Fibroblast of skin of scalp (primary cell): ENCODE measurements at regions not wholly inside any gene's neighbourhood (a gene's known extent, or its start where the extent isn't known, plus 50 kb on each side); places are given as distances from the start of the nearest gene placed in this dataset.
"Not testable (repeated sequence)": the region's sequence is repeated elsewhere in the genome, so short reads cannot be mapped to it uniquely, and the experiment has no call there.

ENCODE experiments used
- DNase-seq: peaks from one replicate; pipeline ENCODE4 v3.0.0-alpha.2; 2013

DNA sequence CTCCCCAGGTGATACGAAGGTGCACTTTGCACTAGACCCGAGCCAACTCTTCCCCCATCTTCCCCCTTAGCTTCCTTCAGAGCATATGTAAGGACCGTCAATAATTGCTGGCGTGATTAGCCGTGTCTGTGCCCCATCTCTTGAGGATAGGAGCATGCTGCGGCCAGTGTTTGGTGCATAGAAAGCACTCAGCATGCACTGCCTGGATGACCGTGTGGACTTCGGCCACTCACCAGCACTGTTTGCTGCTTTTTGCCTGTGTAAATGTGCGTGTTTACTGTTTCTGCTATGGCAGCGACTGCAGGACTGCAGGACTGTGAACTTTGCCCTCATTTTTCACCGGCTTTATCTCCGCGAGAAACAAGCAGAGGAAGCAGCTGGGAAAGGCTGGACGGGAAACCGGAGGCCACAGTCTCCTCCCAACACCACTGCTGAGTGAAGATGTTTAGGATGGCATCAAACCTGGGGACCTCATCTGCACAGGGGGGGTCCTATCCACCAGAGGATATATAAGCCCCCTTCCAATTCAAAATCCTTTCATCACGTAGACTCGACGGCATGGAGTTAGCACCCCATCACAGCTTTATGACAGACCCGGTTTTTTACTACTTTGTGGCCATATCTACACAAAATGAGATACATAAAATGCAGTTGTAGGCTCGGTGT is 150.6 kb upstream of the AFDN start:
- DNase-seq: no peak

DNA sequence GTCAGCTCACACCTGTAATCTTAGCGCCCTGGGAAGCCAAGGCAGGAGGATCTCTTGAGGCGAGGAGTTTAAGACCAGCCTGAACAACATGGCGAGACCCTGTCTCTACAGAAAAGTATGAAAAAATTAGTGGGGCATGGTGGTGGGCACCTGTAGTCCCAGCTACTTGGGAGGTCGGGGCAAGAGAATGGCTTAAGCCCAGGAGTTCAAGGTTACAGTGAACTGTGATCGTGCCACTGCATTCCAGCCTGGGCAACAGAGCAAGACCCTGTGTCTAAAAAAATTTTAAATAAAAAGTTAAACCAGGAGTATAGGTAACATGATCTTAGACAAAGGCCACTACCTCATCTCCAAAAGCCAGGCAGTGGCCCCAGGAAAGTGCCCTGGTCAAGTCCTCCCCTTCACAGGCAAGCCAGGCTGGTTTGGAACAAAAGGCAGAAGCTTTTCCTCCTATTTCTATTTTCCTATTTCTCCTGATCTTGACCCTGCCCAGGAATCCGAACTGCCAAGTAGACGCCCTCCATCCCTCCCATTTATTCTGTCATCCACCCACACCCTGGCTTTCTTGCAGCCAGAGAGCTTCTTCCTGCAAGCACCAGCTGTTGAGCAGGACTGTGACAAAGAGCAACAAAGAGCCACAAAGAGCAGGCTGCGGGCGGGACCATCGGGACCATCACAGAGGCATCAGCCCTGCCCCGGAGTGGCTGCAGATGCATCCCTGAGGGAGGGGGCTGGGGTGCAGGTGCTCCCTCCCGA is 149.9 kb upstream of the AFDN start:
- DNase-seq: no peak

DNA sequence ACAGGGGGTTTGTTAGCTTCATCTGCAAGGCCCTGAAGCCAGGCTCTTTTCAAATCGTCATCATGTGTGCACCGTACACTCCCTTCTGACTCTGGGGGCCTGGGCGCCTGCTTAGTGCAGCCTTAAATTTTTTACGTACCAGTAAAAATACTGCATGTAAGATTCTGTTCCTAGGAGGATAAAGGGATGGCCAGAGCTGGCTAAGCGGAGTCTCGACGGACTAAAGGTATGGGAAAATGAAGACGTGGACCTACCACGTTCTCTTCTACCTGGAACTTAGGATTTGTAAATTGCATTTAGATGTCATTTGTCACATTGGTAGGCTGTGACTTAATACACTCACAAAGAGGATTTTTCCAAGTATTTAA is 149.3 kb upstream of the AFDN start:
- DNase-seq: no peak

DNA sequence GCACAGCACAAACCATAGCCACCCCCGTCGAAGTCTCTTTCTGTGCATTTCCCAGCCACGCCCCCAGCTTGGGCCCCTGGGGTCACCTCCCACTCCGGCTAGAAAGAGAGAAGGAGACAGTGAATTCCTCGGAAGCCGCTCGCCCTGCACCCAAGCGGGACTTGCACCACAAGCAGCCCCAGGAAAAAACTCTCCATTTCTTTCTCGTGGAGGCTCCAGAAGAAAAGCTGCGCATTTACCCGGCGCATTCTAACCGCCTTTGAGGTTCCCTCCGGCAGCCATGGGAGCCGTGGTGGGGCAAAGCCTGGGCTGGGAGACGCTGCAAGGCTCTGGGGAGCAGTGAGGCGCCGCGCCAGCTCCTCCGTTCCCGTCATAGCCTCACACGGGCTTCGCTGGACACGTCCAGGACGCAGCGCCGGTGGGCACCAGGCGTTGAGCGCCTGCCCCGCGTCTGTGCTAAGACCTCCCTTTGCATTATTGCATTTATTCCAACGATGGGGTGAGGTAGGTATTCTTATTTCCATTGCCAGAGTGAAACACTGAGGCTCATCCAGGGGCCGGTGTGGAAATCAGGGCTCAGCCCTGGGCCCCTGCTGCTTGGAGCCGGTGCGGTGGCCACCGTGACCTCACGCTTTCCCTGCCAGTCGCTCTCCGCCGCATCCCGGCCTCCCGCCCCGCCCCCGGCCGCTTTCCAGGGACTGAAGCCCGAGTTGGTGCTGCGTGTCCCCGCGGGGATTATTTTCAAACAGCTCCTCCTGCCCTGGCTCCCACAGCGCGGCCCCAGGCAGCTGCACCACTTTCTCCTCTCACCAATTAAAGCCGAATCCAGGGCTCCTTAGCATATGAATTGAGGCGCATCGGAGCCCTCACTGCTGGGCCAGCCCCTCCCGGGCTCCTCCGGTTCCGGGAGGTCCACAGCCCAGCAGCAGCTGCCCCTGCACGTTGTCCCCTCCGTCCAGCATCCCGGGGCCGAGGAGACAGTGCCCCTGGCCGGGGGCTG is 148.3 kb upstream of the AFDN start:
- DNase-seq: no peak

DNA sequence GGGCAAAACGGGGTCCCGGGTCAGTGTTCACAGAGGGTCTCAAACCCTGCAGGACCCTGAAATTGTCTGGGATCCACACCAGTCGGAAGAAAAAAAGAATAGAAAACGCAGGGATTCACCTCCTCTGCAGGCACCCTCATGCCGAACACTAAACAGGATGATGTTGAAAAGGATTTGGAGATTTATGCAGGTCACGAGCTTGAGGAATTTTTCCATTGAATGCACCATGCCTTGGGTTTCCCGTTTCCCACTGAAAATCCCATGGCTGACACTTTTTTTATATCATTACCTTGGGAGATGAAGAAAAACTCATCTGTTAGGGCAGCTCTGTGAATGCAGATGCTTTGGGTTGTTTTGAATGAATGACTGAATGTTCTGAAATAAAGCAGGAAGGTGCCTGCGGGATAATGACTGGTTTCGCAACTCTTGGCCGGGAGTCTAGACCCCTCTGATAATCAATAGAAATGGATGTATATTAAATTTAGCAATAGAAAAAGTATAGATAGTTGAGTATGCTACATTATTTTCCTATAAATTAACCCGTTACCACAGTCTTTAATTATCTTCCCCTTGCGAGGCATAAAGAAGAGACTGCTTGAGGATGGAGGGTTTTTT is 147.5 kb upstream of the AFDN start:
- DNase-seq: no peak

DNA sequence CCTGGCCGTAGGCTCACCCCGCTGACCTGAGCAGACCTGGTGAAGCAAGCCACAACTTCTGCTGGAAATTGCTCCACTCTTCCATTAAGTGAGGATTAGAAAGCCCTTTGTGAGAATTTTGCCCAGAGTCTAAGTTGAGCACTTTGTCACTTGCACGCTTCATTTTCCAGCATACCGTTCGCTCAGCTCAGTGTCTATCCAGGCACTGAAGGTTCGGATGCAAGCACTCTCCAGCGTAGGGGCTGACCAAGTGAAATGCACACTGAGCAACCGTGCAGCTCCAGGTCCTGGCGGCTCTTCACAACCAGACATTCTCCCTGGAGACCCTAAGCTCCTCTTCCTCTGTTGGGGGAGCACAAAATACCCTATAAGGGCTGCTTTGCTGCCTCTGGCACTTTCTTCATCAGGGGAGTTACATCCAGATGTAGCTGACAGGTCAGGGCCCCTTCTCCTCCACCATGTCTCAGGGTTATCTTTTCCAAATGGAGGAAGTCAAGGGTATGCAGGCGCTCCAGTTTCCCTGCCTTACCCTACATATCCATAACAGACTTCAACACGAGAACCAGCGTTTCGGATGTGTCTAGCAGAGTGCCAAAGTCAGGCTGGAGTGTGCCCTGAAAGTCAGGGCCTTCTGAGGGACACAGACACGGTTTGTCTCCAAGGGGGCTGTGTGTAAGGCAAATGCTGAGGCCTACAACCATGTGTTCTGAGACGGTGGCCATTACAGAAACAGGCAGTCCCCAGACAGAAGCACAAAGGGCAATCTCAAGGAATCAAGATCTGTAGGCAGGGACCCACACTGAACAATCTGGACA is 146.7 kb upstream of the AFDN start:
- DNase-seq: no peak

DNA sequence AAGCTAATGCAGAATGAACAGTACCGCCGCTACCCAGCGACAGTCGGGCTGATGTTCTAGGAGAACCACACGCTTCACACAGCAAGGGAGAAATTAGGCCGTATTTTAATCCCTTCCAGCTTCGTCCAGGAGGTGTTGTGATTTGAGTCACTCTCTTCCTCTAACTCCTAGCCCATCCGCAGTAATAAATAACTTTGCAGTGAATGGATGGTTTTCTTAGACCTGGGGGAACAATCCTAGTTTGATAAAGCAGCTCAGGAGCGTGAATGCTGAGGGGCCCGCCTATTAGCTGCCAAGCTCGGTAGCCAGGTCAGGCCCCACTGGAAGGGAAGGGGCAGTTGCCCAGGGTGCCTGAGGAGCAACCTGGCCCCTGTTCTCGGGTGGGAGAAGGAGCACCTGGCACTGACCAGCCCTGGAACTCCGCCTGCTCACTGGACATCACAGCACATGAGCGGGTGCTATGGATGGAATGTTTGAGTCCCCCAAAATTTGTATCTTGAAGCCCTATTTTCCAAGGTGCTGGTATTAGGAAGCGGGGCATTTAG is 146.0 kb upstream of the AFDN start:
- no peak for DNase-seq

DNA sequence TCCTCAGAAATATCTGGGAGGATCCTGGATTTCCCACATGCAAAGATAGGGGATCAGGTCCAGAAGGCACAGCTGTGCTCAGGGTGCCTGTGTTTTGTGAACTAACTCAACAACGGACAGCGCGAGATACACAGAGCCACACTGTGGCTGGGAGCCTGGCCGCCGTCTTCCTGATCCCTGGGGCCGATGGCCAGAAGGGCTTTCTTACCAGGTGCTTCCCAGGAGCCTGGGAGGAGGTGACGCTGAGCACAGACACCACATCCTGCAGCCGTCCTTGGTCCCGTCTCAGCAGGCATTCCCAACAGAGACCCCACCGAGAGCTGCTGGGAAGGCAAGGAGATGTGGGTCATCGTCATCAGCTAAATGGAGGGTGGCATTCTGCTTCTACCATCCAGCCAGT is 144.6 kb upstream of the AFDN start:
- DNase-seq: no peak

DNA sequence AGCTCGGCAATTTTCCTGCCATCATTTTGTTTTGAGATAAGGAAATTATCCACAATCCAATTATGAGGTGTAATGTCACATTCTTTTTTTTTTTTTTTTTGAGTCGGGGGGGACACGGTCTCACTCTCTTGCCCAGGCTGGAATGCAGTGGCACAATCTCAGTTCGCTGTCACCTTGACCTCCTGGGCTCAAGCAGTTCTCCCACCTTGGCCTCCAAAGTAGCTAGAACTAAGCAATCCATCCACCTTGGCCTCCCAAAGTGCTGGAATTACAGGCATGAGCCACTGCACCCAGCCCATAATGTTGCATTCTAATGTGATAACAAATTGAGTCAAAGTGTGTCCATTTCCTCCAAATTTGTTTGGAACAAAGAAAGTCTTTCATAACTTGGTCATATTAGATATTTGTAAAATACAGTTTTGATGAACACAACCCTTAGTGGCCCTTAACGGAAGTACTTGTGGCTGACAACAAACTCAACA is 144.1 kb upstream of the AFDN start:
- DNase-seq: no peak

DNA sequence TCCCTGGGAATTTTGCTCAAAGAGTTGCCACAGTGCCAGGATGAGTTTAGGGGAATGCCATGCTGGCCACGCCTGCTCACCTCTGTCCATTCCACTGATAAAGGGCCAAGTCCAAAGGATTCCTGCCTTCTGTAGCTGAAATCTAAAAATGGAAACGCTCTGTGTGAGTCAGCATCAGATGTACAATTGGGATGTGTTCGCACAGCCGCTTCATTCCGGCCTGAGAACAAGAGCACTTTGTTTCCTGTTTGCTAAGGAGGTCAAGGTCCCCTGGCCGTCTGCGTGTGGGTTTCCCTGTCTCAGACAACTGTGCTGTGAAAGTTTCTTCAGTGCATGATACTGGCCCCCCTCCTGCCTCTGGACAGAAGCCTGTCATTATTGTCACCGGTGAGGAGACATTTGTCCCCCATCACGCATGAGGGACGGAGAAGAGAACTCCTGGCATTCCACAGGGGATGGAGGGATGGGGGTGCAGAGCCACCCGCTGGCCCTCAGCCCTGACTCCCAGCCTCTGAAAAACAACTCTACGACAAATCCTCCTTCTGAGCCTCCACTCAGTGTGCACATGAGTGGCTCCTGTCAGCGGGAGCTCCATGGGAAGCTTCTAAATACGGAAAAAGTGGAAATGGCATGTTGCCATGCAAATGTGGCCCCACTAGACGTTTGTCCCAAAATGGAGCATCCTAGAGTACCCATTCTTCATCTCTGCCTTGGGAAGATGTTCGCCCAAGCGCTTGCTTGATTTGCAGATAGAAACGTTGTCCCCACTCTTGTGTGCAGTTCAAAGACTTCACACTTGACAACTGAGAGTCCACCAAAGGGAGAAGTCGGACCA is 143.5 kb upstream of the AFDN start:
- peak; percentile 15 for DNase-seq

DNA sequence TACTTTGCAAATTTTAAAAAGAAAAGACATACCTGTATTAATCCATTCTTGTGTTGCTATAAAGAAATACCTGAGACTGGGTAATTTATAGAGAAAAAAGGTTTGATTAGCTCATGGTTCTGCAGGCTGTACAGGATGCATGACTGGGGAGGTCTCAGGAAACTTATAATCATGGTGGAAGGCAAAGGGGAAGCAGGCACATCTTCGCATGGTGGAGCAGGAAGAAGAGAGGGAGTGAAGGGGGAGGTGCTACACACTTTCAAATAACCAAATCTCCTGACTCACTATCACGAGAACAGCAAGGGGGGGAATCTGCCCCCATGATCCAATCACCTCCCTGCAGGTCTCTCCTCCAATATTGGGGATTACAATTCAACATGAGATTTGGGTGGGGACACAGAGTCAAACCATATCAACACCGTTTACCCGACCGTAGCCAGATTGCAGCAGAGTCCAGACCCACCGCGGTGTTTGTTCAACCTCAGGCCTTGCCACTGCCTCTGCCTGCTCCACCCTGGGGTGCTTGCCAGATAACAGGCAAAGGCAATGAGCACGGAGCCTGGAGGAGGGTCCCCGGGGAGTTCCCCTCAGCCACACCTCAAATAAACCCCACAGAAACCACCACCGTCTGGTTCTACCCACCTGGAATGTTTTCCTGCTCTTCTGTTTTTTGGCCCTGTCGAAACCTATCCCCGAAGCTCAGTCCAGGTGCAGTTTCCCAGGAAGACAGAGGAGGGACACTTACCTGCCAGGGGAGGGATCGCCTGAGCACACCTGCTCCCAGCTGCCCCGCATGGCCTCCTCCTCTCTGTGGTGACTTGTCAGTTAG is 142.2 kb upstream of the AFDN start:
- DNase-seq: no peak

DNA sequence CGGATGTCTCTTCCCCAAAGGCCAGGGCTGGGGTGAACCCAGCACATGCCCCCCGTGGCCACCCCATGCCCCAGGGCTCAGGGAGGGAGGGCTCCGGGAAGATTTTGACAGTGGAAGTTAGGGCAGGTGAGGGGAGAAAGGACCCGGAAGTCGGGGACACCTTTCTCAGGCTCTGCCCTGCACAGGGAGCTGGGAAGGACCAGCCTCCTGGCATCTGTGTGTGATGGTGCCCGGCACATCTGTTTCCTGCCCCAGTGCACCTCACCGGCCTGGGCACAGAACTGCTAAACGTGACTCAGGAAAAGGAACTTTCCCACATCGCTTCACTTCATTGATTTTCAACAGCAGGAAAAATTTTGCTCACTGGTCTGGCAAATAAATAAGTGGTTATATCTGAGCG is 141.1 kb upstream of the AFDN start:
- no peak for DNase-seq

DNA sequence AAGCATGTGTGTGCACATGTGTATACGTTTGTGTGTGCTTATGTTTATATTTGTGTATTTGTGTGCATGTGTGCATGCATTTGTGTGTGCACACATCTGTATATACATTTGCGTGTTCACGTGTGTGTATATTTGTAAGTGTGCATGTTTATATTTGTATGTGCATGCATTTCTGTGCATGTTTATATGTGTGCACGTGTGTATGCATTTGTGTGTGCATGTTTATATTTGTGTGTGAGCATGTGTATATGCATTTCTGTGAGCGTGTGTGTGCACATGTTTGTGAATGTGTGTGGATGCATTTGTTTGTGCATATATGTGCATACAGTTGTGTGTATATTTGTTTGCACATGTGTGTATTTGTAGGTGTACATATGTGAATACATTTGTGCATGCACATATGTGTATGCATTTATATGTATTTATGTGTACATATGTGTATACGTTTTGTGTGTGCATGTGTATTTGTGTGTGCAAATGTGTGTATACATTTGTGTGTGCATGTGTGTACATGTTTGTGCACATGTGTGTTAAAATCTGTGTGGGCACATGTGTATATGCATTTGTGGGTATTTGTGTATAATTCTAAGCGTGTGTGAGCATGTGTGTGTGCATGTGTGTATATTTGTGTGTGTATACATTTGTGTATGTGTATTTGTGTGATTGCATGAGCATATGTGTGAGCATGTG is 140.4 kb upstream of the AFDN start:
- no peak for DNase-seq

DNA sequence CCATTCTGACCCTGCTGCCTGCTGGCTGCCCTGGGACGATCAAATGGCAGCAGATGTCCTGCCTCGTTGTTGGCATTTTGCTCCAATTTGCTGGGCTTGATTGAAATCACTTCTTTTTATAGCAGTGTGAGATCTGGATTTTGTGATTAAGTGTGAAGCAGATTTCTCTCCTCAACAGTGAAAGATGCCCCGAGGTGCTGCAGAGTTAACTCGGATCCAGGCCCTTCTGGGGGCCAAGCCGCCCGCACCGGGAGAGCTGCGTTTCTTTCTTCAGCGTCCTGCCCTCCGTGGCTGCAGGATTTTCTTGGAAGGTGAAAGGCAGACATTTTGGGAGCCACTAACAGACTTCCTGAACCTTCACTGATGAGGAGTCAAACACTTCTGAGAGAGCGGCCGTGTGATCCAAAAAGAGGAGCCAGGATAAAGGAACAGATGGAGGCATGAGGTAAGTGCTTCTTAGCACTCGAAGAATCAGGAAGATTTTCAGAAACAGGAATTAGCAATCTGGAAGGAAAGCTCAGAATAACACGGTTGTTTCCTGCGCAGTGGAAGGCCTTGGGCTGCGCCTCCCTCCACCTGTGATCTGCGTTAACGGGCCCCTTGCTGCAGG is 139.5 kb upstream of the AFDN start:
- DNase-seq: no peak

DNA sequence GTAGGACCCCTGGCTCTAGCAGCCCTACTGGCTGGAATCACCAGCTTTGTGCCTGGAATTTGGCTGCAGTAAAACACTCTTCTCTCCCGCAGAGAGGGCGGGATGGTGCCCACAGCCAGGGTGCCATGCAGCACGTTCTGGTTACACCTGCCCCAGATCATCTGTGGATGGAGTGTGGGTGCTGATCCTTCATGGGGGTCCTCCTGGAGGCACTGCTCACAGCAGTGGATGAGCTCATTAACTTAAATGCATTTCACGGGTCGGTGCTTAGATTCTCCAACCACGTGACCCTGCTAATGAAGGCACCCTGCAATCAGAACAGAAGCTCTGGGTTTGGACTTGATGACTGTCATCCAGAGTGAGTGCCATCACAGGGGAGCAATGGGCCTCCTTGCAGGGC is 138.6 kb upstream of the AFDN start:
- DNase-seq: no peak

DNA sequence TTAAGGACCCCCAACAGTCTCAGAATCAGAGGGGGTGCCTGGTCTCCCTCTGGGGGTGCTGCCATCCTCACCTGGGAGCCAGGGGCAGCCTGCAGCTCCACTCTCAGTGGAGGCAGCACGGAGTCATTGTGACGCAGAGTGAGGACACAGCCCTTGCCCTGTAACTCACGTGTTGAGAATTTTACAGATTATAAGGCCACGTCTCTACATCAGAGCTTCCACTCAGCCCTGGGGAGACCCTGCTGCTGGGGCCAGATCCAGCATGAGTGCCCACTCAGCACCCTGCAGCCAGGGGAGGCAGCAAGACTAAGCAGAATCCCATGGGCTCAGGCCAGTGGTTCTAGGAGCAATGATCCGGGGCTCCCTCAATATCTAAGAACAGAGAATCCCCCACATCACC is 137.4 kb upstream of the AFDN start:
- DNase-seq: no peak

DNA sequence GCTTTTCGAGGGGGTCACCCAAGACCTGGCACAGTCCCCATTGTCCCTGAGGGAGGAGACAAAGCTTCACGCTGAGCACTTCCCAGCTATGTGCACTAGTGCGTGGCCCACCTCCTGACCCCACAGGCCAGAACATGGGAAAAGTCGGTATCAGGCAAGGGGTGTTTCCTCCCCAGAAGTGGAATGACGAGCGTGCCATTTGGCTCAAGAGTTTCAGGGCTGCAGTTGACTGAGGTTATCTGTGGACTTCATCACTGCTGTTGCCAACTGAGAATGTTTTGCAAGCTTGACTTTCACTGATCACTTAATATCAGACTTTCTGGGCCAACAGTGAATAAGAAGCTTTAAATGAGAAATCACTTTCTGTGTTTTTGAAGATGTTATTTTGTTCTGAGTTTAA is 137.0 kb upstream of the AFDN start:
- DNase-seq: no peak

DNA sequence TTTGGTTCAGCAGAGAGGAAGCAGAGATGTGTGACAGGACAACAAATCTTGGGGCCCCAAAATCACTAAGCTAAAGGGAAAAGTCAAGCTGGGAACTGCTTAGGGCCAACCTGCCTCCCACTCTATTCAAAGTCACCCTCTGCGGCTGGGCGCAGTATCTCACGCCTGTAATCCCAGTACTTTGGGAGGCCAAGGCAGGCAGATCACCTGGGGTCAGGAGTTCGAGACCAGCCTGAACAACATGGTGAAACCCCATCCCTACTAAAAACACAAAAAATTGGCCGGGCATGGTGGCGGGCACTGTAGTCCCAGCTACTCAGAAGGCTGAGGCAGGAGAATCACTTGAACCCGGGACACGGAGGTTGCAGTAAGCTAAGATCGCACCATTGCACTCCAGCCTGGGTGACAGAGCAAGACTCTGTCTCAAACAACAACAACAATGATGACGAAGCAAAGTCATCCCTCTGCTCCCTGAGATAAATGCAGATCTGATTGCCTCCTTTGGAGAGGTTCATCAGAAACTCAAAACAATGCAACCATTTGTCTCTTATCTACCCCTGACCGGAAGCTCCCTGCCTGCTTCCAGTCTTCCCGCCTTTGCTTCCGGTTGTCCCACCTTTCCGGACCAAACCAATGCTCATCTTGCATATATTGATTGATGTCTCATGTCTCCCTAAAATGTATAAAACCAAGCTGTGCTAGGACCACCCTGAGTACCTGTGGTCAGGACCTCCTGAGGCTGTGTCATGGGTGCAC is 136.4 kb upstream of the AFDN start:
- DNase-seq: not testable (repeated sequence)
